CD4-positive, alpha-beta T cell (primary cell): ENCODE measurements at regions not wholly inside any gene's neighbourhood (a gene's known extent, or its start where the extent isn't known, plus 50 kb on each side); places are given as distances from the start of the nearest gene placed in this dataset.

Experiments used
- ATAC-seq: fragments of 200-7000 bp; cut with Tn5 transposase; one replicate; pipeline ENCODE4 v1.10.0; 2022; ENCODE audit warnings: mild to moderate bottlenecking; ENCODE audit not compliant: poor library complexity
- CTCF ChIA-PET: fragments of 350-600 bp; sonication (Branson Sonifier 250); formaldehyde crosslinking; loops from one replicate; lab custom pipeline; 2021; ENCODE audit warnings: antibody characterized with exemption, inconsistent platforms; lab: Charles Lee
- POLR2A ChIA-PET: fragments of 350-600 bp; sonication (Branson Sonifier 250); formaldehyde crosslinking; loops from one replicate; lab custom pipeline; 2021; ENCODE audit warnings: antibody characterized with exemption, inconsistent platforms; lab: Charles Lee
- DNase-seq, 14 experiments: peaks; one replicate each; pipeline ENCODE4 v3.0.0-alpha.2; 2013 to 2020; ENCODE audit warnings: mixed read lengths in 2 of 14
- H3K27ac ChIP-seq, 2 donors: one replicate each; pipeline versions ENCODE4 v1.5.1 to v1.7.0; 2013; ENCODE audit warnings: low read length in 2 of 2, low read depth in 1 of 2, mild to moderate bottlenecking in 1 of 2
- H3K27me3 ChIP-seq, 2 experiments: 1 replicate in 1 of 2; 2 replicates in 1 of 2; pipeline versions ENCODE4 v1.6.1 to v1.7.0; 2013; ENCODE audit warnings: low read length in 2 of 2, control low read depth in 1 of 2, mild to moderate bottlenecking in 1 of 2, moderate library complexity in 1 of 2; ENCODE audit not compliant: insufficient read depth in 2 of 2, control insufficient read depth in 1 of 2
- H3K36me3 ChIP-seq: one replicate; pipeline ENCODE4 v1.6.1; 2013; ENCODE audit warnings: low read length, control low read depth; ENCODE audit not compliant: insufficient read depth
- H3K4me1 ChIP-seq: one replicate; pipeline ENCODE4 v1.6.1; 2013; ENCODE audit warnings: low read length, control low read depth; ENCODE audit not compliant: insufficient read depth
- H3K4me3 ChIP-seq: one replicate; pipeline ENCODE4 v1.5.1; 2013; ENCODE audit warnings: mild to moderate bottlenecking, low read length, moderate library complexity
- H3K9me3 ChIP-seq, 2 experiments: 1 replicate in 1 of 2; 2 replicates in 1 of 2; pipeline versions ENCODE4 v1.6.1 to v1.7.0; 2013; ENCODE audit warnings: low read length in 2 of 2, mild to moderate bottlenecking in 2 of 2, control low read depth in 1 of 2, moderate library complexity in 1 of 2; ENCODE audit not compliant: control insufficient read depth in 1 of 2, insufficient read depth in 1 of 2
- H3K27ac Mint-ChIP-seq: one replicate; pipeline ENCODE4 v1.8.0; 2020; ENCODE audit warnings: mixed read lengths
- H3K27me3 Mint-ChIP-seq: one replicate; pipeline ENCODE4 v1.8.0; 2021; ENCODE audit warnings: mixed read lengths
- H3K36me3 Mint-ChIP-seq: one replicate; pipeline ENCODE4 v1.8.0; 2021; ENCODE audit warnings: low read depth, mixed read lengths
- H3K4me1 Mint-ChIP-seq: one replicate; pipeline ENCODE4 v1.8.0; 2021; ENCODE audit warnings: low read depth, mixed read lengths
- H3K4me3 Mint-ChIP-seq: one replicate; pipeline ENCODE4 v1.8.0; 2020; ENCODE audit warnings: mild to moderate bottlenecking, mixed read lengths
- H3K9me3 Mint-ChIP-seq: one replicate; pipeline ENCODE4 v1.8.0; 2020; ENCODE audit warnings: mixed read lengths
- CTCF ChIP-seq: fragments of 200-600 bp; IDR thresholded peaks from one replicate; pipeline ENCODE4 v1.8.0; 2022; ENCODE audit warnings: antibody characterized with exemption, mild to moderate bottlenecking
- intact Hi-C, 2 experiments: fragments of 100-400 bp; cut with DNase I in 1 of 2; cut with micrococcal nuclease in 1 of 2; formaldehyde crosslinking; loops; one replicate each; pipeline versions ENCODE4 v1.15.1 to v1.9.0; 2023 to 2025; cut with DNase I, micrococcal nuclease

- H3K4me3 ChIP-seq = no peak overlapping the region
- POLR2A ChIA-PET = no interaction called here
- Mint-ChIP-seq H3K4me3 (no peak overlapping the region), H3K36me3 (peaks cover 3% of the 10 kb centered on the region), H3K27me3 (peaks cover 2% of the 10 kb centered on the region), H3K9me3 (peaks cover 5% of the 10 kb centered on the region), H3K4me1 (no peaks in the 10 kb centered on the region), H3K27ac (no peak overlapping the region)
- no peak for ATAC-seq
- no peaks in the 10 kb centered on the region for H3K27me3 ChIP-seq
- CTCF ChIA-PET = no interaction called here
- peaks cover 0 to 4% of the 10 kb centered on the region in 2 experiments for H3K9me3 ChIP-seq
- DNase-seq = no peak
- H3K27ac ChIP-seq = no peak overlapping the region
- no peaks in the 10 kb centered on the region for H3K4me1 ChIP-seq
- intact Hi-C loops = no loop called here
- TF ChIP-seq CTCF = no peak
- no peaks in the 10 kb centered on the region for H3K36me3 ChIP-seq
Observed at GRCh38 chr21:36624105-36624504, 74.8 kb upstream of the SIM2 start.

- Mint-ChIP-seq H3K36me3 (no peaks in the 10 kb centered on the region), H3K4me1 (no peaks in the 10 kb centered on the region), H3K27ac (no peak overlapping the region), H3K27me3 (peaks cover 5% of the 10 kb centered on the region), H3K4me3 (no peak overlapping the region), H3K9me3 (peaks cover 5% of the 10 kb centered on the region)
- POLR2A ChIA-PET = no interaction called here
- H3K4me1 ChIP-seq = no peaks in the 10 kb centered on the region
- H3K9me3 ChIP-seq = peaks cover 0 to 4% of the 10 kb centered on the region in 2 experiments
- H3K27me3 ChIP-seq = no peaks in the 10 kb centered on the region
- DNase-seq = no peak
- no peak for ATAC-seq
- TF ChIP-seq CTCF = no peak
- H3K36me3 ChIP-seq = no peaks in the 10 kb centered on the region
- CTCF ChIA-PET = no interaction called here
- no peak overlapping the region for H3K4me3 ChIP-seq
- intact Hi-C loops = no loop called here
- H3K27ac ChIP-seq = no peak overlapping the region
Observed at GRCh38 chr21:36626791-36627190, 72.1 kb upstream of the SIM2 start.

GRCh38 chr21:36627242-36627641, 71.7 kb upstream of the SIM2 start:
- H3K36me3 ChIP-seq = no peaks in the 10 kb centered on the region
- Mint-ChIP-seq H3K27me3 (peaks cover 5% of the 10 kb centered on the region), H3K4me1 (no peaks in the 10 kb centered on the region), H3K4me3 (no peak overlapping the region), H3K27ac (no peak overlapping the region), H3K36me3 (no peaks in the 10 kb centered on the region), H3K9me3 (peaks cover 5% of the 10 kb centered on the region)
- ChIA-PET POLR2A (no interaction called here), CTCF (no interaction called here)
- no peak overlapping the region for H3K4me3 ChIP-seq
- H3K4me1 ChIP-seq = no peaks in the 10 kb centered on the region
- ATAC-seq (no peak), DNase-seq (no peak)
- H3K27me3 ChIP-seq = no peaks in the 10 kb centered on the region
- no peak for TF ChIP-seq CTCF
- peaks cover 0 to 4% of the 10 kb centered on the region in 2 experiments for H3K9me3 ChIP-seq
- no peak overlapping the region for H3K27ac ChIP-seq
- intact Hi-C loops = no loop called here
